ENCODE measurements at regions not wholly inside any gene's neighbourhood (a gene's known extent, or its start where the extent isn't known, plus 50 kb on each side); places are given as distances from the start of the nearest gene placed in this dataset.

GRCh38 chr7:132683896-132684690 is 107.8 kb upstream of the PLXNA4 start:
- no peaks in the 10 kb centered on the region for H3K36me3 ChIP-seq (ENCODE audit: low read depth)
- no peak for TF ChIP-seq CTCF (IDR thresholded peaks at IDR 0.05)
- no peak for ATAC-seq

GRCh38 chr7:132681951-132682350 is 105.7 kb upstream of the PLXNA4 start:
- TF ChIP-seq CTCF (IDR thresholded peaks at IDR 0.05) = no peak
- H3K9me3 ChIP-seq = no peaks in the 10 kb centered on the region
- intact Hi-C loops (cut with DNase I, micrococcal nuclease) = no loop called here
- DNase-seq (no peak), ATAC-seq (no peak)
- H3K4me3 ChIP-seq = no peak overlapping the region
- H3K4me1 ChIP-seq (ENCODE audit: low read depth) = no peaks in the 10 kb centered on the region
- H3K36me3 ChIP-seq (ENCODE audit: low read depth) = no peaks in the 10 kb centered on the region

More at GRCh38 chr7:132683896-132684690, 107.8 kb upstream of the PLXNA4 start:
- H3K9me3 ChIP-seq = no peaks in the 10 kb centered on the region
- no peak overlapping the region for H3K4me3 ChIP-seq
- H3K4me1 ChIP-seq (ENCODE audit: low read depth) = no peaks in the 10 kb centered on the region
- no peak for DNase-seq
- intact Hi-C loops (cut with DNase I, micrococcal nuclease) = no loop called here

- Histone ChIP-seq H3K4me3 (no peak overlapping the region), H3K4me1 (ENCODE audit: low read depth) (no peaks in the 10 kb centered on the region), H3K36me3 (ENCODE audit: low read depth) (no peaks in the 10 kb centered on the region), H3K9me3 (no peaks in the 10 kb centered on the region)
- no peak for TF ChIP-seq CTCF (IDR thresholded peaks at IDR 0.05)
- ATAC-seq (no peak), DNase-seq (no peak)
- intact Hi-C loops (cut with DNase I, micrococcal nuclease) = no loop called here
Measured at GRCh38 chr7:132680590-132680989, 104.3 kb upstream of the PLXNA4 start.

- no peak for TF ChIP-seq CTCF (IDR thresholded peaks at IDR 0.05)
- intact Hi-C loops (cut with DNase I, micrococcal nuclease) = no loop called here
- H3K4me3 ChIP-seq = no peak overlapping the region
- H3K9me3 ChIP-seq = no peaks in the 10 kb centered on the region
- no peaks in the 10 kb centered on the region for H3K36me3 ChIP-seq (ENCODE audit: low read depth)
- no peaks in the 10 kb centered on the region for H3K4me1 ChIP-seq (ENCODE audit: low read depth)
- ATAC-seq = no peak
- DNase-seq = no peak
Measured at GRCh38 chr7:132678656-132679055, 102.4 kb upstream of the PLXNA4 start.

GRCh38 chr7:132677918-132678317 is 101.6 kb upstream of the PLXNA4 start:
- no peak for TF ChIP-seq CTCF (IDR thresholded peaks at IDR 0.05)
- no peak for DNase-seq
- intact Hi-C loops (cut with DNase I, micrococcal nuclease) = no loop called here
- H3K4me3 ChIP-seq = no peak overlapping the region
- H3K9me3 ChIP-seq = no peaks in the 10 kb centered on the region
- no peaks in the 10 kb centered on the region for H3K4me1 ChIP-seq (ENCODE audit: low read depth)
- no peaks in the 10 kb centered on the region for H3K36me3 ChIP-seq (ENCODE audit: low read depth)
- ATAC-seq = no peak

Measured in mucosa of descending colon (tissue), 3 donors.